Calu3 (cell line): ENCODE measurements at regions not wholly inside any gene's neighbourhood (a gene's known extent, or its start where the extent isn't known, plus 50 kb on each side); places are given as distances from the start of the nearest gene placed in this dataset.

Experiments used
- BruUV-seq: library from RNA; stranded (reverse); fragments of 400-500 nt; replicated peaks from 2 replicates; lab custom pipeline; 2021; lab: Mats Ljungman, UMichigan
- CTCF ChIA-PET: fragments of 300-600 bp; sonication (Branson Sonifier 250); formaldehyde crosslinking; loops from one replicate; lab custom pipeline; 2022; ENCODE audit warnings: antibody characterized with exemption; lab: Charles Lee
- DNase-seq: peaks from one replicate; pipeline ENCODE4 v3.0.0; 2022
- H3K27ac Mint-ChIP-seq: one replicate; pipeline ENCODE4 v1.8.0; 2022; ENCODE audit warnings: mixed read lengths; ENCODE audit not compliant: unreplicated experiment
- H3K27me3 Mint-ChIP-seq: one replicate; pipeline ENCODE4 v1.8.0; 2022; ENCODE audit warnings: mixed read lengths; ENCODE audit not compliant: unreplicated experiment
- H3K36me3 Mint-ChIP-seq: one replicate; pipeline ENCODE4 v1.8.0; 2022; ENCODE audit warnings: mild to moderate bottlenecking, moderate library complexity, mixed read lengths; ENCODE audit not compliant: insufficient read depth, unreplicated experiment
- H3K4me1 Mint-ChIP-seq: one replicate; pipeline ENCODE4 v1.8.0; 2022; ENCODE audit warnings: mild to moderate bottlenecking, low read depth, mixed read lengths; ENCODE audit not compliant: unreplicated experiment
- H3K4me3 Mint-ChIP-seq: one replicate; pipeline ENCODE4 v1.8.0; 2022; ENCODE audit warnings: mild to moderate bottlenecking, low read depth, moderate library complexity, mixed read lengths; ENCODE audit not compliant: unreplicated experiment
- H3K9me3 Mint-ChIP-seq: one replicate; pipeline ENCODE4 v1.8.0; 2022; ENCODE audit warnings: low read depth, mixed read lengths; ENCODE audit not compliant: unreplicated experiment
- CTCF ChIP-seq: fragments of 200-600 bp; IDR thresholded peaks from one replicate; pipeline ENCODE4 v1.8.0; 2022; ENCODE audit warnings: antibody characterized with exemption; ENCODE audit not compliant: unreplicated experiment
- intact Hi-C: fragments of 100-400 bp; cut with micrococcal nuclease; formaldehyde crosslinking; loops from one replicate; pipeline ENCODE4 v1.10.0; 2022; ENCODE audit not compliant: unreplicated experiment

GRCh38 chr22:47734511-47734910 lies 972.1 kb downstream of the TBC1D22A start:
- H3K27me3 Mint-ChIP-seq, result no peaks in the 10 kb centered on the region
- CTCF ChIA-PET, result no interaction called here
- BruUV-seq, result no TSS peak
- no peak overlapping the region for H3K27ac Mint-ChIP-seq
- peaks cover 16% of the 10 kb centered on the region for H3K9me3 Mint-ChIP-seq
- no peak overlapping the region for H3K4me3 Mint-ChIP-seq
- no peak for DNase-seq
- no peak for TF ChIP-seq CTCF
- intact Hi-C loops, result no loop called here
- no peaks in the 10 kb centered on the region for H3K4me1 Mint-ChIP-seq
- H3K36me3 Mint-ChIP-seq, result no peaks in the 10 kb centered on the region

GRCh38 chr22:47727641-47728040 lies 965.2 kb downstream of the TBC1D22A start:
- CTCF ChIA-PET, result no interaction called here
- BruUV-seq, result no TSS peak
- no peaks in the 10 kb centered on the region for H3K4me1 Mint-ChIP-seq
- peaks cover 11% of the 10 kb centered on the region for H3K9me3 Mint-ChIP-seq
- no peaks in the 10 kb centered on the region for H3K27me3 Mint-ChIP-seq
- TF ChIP-seq CTCF, result no peak
- no peaks in the 10 kb centered on the region for H3K36me3 Mint-ChIP-seq
- H3K27ac Mint-ChIP-seq, result no peak overlapping the region
- intact Hi-C loops, result no loop called here
- H3K4me3 Mint-ChIP-seq, result no peak overlapping the region
- DNase-seq, result no peak

- Mint-ChIP-seq H3K36me3 (no peaks in the 10 kb centered on the region), H3K27ac (no peak overlapping the region), H3K27me3 (no peaks in the 10 kb centered on the region), H3K4me1 (no peaks in the 10 kb centered on the region), H3K4me3 (no peak overlapping the region), H3K9me3 (peaks cover 9% of the 10 kb centered on the region)
- BruUV-seq, result no TSS peak
- CTCF ChIA-PET, result no interaction called here
- intact Hi-C loops, result no loop called here
- TF ChIP-seq CTCF, result no peak
- DNase-seq, result no peak
Observed at GRCh38 chr22:47724751-47725150, 962.3 kb downstream of the TBC1D22A start.

- H3K9me3 Mint-ChIP-seq, result peaks cover 7% of the 10 kb centered on the region
- CTCF ChIA-PET, result no interaction called here
- H3K36me3 Mint-ChIP-seq, result no peaks in the 10 kb centered on the region
- H3K27me3 Mint-ChIP-seq, result no peaks in the 10 kb centered on the region
- no peak for TF ChIP-seq CTCF
- H3K27ac Mint-ChIP-seq, result no peak overlapping the region
- no TSS peak for BruUV-seq
- H3K4me1 Mint-ChIP-seq, result no peaks in the 10 kb centered on the region
- intact Hi-C loops, result no loop called here
- no peak for DNase-seq
- H3K4me3 Mint-ChIP-seq, result no peak overlapping the region
Observed at GRCh38 chr22:47724030-47724429, 961.6 kb downstream of the TBC1D22A start.
